ENCODE measurements at regions not wholly inside any gene's neighbourhood (a gene's known extent, or its start where the extent isn't known, plus 50 kb on each side); places are given as distances from the start of the nearest gene placed in this dataset.

- 0 out of 2 replicates have a peak, but pooled peaks have one; percentile 31 for TF ChIP-seq PATZ1 (CRISPR knock-in tag; IDR thresholded peaks at IDR 0.05; ENCODE audit: borderline replicate concordance)
- no peak for TF ChIP-seq ZNF70 (CRISPR knock-in tag; IDR thresholded peaks at IDR 0.05)
Measured at GRCh38 chr11:103659206-103659618, 377.2 kb upstream of the DDI1 start.
